WTC11 (cell line): ENCODE measurements at regions not wholly inside any gene's neighbourhood (a gene's known extent, or its start where the extent isn't known, plus 50 kb on each side); places are given as distances from the start of the nearest gene placed in this dataset.

Experiments
- ATAC-seq: fragments of 200-7000 bp; cut with Tn5 transposase; 2 replicates; pipeline ENCODE4 v1.10.0; 2021; ENCODE audit warnings: mild to moderate bottlenecking, moderate library complexity
- CTCF ChIA-PET: fragments of 300-600 bp; sonication (Branson Sonifier 250); formaldehyde crosslinking; loops from one replicate; lab custom pipeline; 2021; ENCODE audit warnings: antibody characterized with exemption; lab: Charles Lee
- POLR2A ChIA-PET: fragments of 350-600 bp; sonication (Branson Sonifier 250); formaldehyde crosslinking; loops from one replicate; lab custom pipeline; 2021; ENCODE audit warnings: antibody characterized with exemption; lab: Charles Lee
- DNase-seq: peaks from one replicate; pipeline ENCODE4 v3.0.0; 2021; ENCODE audit warnings: low spot score
- H3K27ac Mint-ChIP-seq: 2 replicates; pipeline ENCODE4 v1.8.0; 2021; ENCODE audit warnings: mixed read lengths
- H3K27me3 Mint-ChIP-seq: 2 replicates; pipeline ENCODE4 v1.8.0; 2021; ENCODE audit warnings: low read depth, mild to moderate bottlenecking, moderate library complexity, mixed read lengths
- H3K36me3 Mint-ChIP-seq: 2 replicates; pipeline ENCODE4 v1.8.0; 2021; ENCODE audit warnings: mixed read lengths
- H3K4me1 Mint-ChIP-seq: 2 replicates; pipeline ENCODE4 v1.8.0; 2022; ENCODE audit warnings: mixed read lengths
- H3K4me3 Mint-ChIP-seq: 2 replicates; pipeline ENCODE4 v1.8.0; 2021; ENCODE audit warnings: mild to moderate bottlenecking, moderate library complexity, mixed read lengths
- H3K9me3 Mint-ChIP-seq: 2 replicates; pipeline ENCODE4 v1.8.0; 2021; ENCODE audit warnings: mixed read lengths
- FOXP1 ChIP-seq: sonication (generic); formaldehyde crosslinking; IDR thresholded peaks from 2 replicates; pipeline ENCODE4 v1.8.0; 2022; ENCODE audit warnings: missing genetic modification reagents, mild to moderate bottlenecking, moderate library complexity, borderline replicate concordance
- GABPB1 ChIP-seq: sonication (generic); formaldehyde crosslinking; IDR thresholded peaks from 2 replicates; pipeline ENCODE4 v1.8.1; 2023; ENCODE audit warnings: mild to moderate bottlenecking, missing genetic modification reagents
- JAZF1 ChIP-seq: fragments of 250-450 bp; sonication (Bioruptor Pico); IDR thresholded peaks from 2 replicates; pipeline ENCODE4 v1.9.0; 2021; ENCODE audit warnings: moderate library complexity, mild to moderate bottlenecking, inconsistent platforms
- NFYB ChIP-seq: sonication (generic); formaldehyde crosslinking; conservative IDR thresholded peaks from 2 replicates; pipeline ENCODE4 v1.8.0; 2022; ENCODE audit warnings: low read depth, missing genetic modification reagents
- NR1H2 ChIP-seq: sonication (generic); formaldehyde crosslinking; IDR thresholded peaks from 2 replicates; pipeline ENCODE4 v1.9.0; 2021; ENCODE audit warnings: mild to moderate bottlenecking, moderate library complexity, missing genetic modification reagents
- NR2C2 ChIP-seq: sonication (generic); formaldehyde crosslinking; IDR thresholded peaks from 2 replicates; pipeline ENCODE4 v1.8.0; 2022; ENCODE audit warnings: mild to moderate bottlenecking, missing genetic modification reagents
- NR3C1 ChIP-seq: sonication (generic); formaldehyde crosslinking; conservative IDR thresholded peaks from 2 replicates; pipeline ENCODE4 v1.8.1; 2023; ENCODE audit warnings: low read depth, mild to moderate bottlenecking, missing genetic modification reagents
- PRRX2 ChIP-seq: fragments of 250-450 bp; sonication (Bioruptor Pico); IDR thresholded peaks from 2 replicates; pipeline ENCODE4 v1.8.0; 2021; ENCODE audit warnings: mild to moderate bottlenecking
- TCF7 ChIP-seq: sonication (generic); formaldehyde crosslinking; IDR thresholded peaks from 2 replicates; pipeline ENCODE4 v1.8.0; 2022; ENCODE audit warnings: mild to moderate bottlenecking, low read depth, missing genetic modification reagents, moderate library complexity
- ZBTB21 ChIP-seq: sonication (generic); formaldehyde crosslinking; IDR thresholded peaks from 2 replicates; pipeline ENCODE4 v1.8.1; 2023; ENCODE audit warnings: mild to moderate bottlenecking, missing genetic modification reagents, borderline replicate concordance
- ZNF396 ChIP-seq: fragments of 250-450 bp; sonication (Bioruptor Pico); IDR thresholded peaks from 2 replicates; pipeline ENCODE4 v1.8.0; 2021; ENCODE audit warnings: mild to moderate bottlenecking, moderate library complexity, borderline replicate concordance
- ZNF416 ChIP-seq: fragments of 250-450 bp; sonication (Bioruptor Pico); IDR thresholded peaks from 2 replicates; pipeline ENCODE4 v1.9.0; 2021; ENCODE audit warnings: mild to moderate bottlenecking, inconsistent platforms
- TF ChIP-seq, protein P1 (sequence below): sonication (generic); formaldehyde crosslinking; IDR thresholded peaks from 2 replicates; pipeline ENCODE4 v1.8.0; 2023; ENCODE audit warnings: missing genetic modification reagents, mild to moderate bottlenecking, borderline replicate concordance
- TF ChIP-seq, protein P2 (sequence below): sonication (generic); formaldehyde crosslinking; IDR thresholded peaks from 2 replicates; pipeline ENCODE4 v1.8.1; 2022; ENCODE audit warnings: low read depth, missing genetic modification reagents, borderline replicate concordance
- TF ChIP-seq, protein P3 (sequence below): sonication (generic); formaldehyde crosslinking; IDR thresholded peaks from 2 replicates; pipeline ENCODE4 v1.8.1; 2022; ENCODE audit warnings: missing genetic modification reagents, borderline replicate concordance
- TF ChIP-seq, protein P4 (sequence below): sonication (generic); formaldehyde crosslinking; conservative IDR thresholded peaks from 2 replicates; pipeline ENCODE4 v1.8.1; 2023; ENCODE audit warnings: mild to moderate bottlenecking, low read depth, missing genetic modification reagents, moderate library complexity
- TF ChIP-seq, protein P5 (sequence below): sonication (generic); formaldehyde crosslinking; IDR thresholded peaks from 2 replicates; pipeline ENCODE4 v1.8.1; 2022; ENCODE audit warnings: mild to moderate bottlenecking, moderate library complexity, missing genetic modification reagents
- TF ChIP-seq, protein P6 (sequence below): fragments of 250-450 bp; sonication (Bioruptor Pico); IDR thresholded peaks from 2 replicates; pipeline ENCODE4 v1.9.0; 2021; ENCODE audit warnings: mild to moderate bottlenecking
- TF ChIP-seq, protein P7 (sequence below): fragments of 250-450 bp; sonication (Bioruptor Pico); IDR thresholded peaks from 2 replicates; pipeline ENCODE4 v1.9.0; 2021; ENCODE audit warnings: moderate library complexity, mild to moderate bottlenecking, inconsistent platforms, borderline replicate concordance
- TF ChIP-seq, protein P8 (sequence below): fragments of 250-450 bp; sonication (Bioruptor Pico); IDR thresholded peaks from 2 replicates; pipeline ENCODE4 v1.8.0; 2021; ENCODE audit warnings: mild to moderate bottlenecking

DNA sequence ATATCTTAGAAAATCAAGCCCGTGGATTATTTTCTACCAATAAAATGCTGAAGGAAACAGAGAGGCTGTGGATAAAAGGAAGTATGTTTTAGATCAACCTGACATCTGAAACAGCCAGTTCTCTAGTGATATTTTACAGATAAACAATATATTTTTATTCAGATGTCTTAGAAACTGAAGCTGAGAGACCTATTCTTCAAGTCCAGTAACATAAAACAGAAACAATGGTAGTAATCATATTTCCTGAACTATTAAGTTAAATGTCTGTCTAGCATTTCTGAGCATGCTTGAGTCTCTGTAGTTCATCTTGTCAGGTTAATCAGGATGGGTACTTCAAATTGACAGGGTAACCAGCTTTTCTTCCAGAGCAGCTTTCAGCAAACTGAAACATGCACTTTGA, 449.6 kb upstream of the TOM1L1 start:
- CTCF ChIA-PET, result no interaction called here

DNA sequence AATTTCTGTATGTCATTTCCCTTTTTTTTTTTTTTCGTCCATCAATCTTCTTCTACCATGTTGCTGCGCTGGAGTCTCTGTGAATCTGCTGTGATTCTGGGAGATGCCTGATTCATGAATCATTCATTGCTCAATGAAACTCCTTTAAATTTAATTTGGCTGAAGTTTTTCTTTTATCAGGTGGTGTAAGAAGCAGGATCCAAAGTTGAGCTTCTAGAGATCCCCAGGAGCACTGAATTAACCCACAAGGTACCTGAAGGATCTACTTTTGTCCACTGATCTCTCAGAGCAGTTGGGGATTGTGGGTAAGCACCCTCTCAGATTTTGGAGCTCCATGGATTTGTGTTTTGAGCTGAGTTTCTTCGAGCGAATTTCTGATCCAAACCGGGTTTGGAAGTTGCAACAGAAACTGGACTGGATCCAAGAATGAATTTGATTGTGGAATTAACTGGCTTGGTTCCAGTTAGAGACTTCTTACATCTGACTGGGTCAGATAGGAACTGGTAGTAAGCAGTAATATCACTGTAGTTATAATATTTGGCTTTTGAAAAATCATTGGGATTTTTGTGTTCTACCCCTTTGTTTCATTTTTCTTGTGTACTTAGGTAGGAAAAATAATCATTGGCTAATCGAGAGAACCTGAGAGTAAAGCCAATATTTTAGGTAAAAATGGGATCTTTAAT, 447.8 kb upstream of the TOM1L1 start:
- peaks cover 90% of the 10 kb centered on the region for H3K9me3 Mint-ChIP-seq
- H3K36me3 Mint-ChIP-seq, result peaks cover 75% of the 10 kb centered on the region
- H3K4me1 Mint-ChIP-seq, result no peaks in the 10 kb centered on the region
- H3K27me3 Mint-ChIP-seq, result peaks cover 10% of the 10 kb centered on the region; the same call in 1 of the 2 replicates
- H3K27ac Mint-ChIP-seq, result no peak overlapping the region
- CTCF ChIA-PET, result no interaction called here
- no peak overlapping the region for H3K4me3 Mint-ChIP-seq
- no peak for DNase-seq
- POLR2A ChIA-PET, result no interaction called here
- no peak for ATAC-seq
- TF ChIP-seq JAZF1 (CRISPR knock-in tag) (no peak), NR3C1 (CRISPR knock-in tag) (no peak), NFYB (CRISPR knock-in tag) (no peak), NR2C2 (CRISPR knock-in tag) (no peak), FOXP1 (CRISPR knock-in tag) (no peak), NR1H2 (no peak), PRRX2 (CRISPR knock-in tag) (no peak)
- TF ChIP-seq, protein P1, sequence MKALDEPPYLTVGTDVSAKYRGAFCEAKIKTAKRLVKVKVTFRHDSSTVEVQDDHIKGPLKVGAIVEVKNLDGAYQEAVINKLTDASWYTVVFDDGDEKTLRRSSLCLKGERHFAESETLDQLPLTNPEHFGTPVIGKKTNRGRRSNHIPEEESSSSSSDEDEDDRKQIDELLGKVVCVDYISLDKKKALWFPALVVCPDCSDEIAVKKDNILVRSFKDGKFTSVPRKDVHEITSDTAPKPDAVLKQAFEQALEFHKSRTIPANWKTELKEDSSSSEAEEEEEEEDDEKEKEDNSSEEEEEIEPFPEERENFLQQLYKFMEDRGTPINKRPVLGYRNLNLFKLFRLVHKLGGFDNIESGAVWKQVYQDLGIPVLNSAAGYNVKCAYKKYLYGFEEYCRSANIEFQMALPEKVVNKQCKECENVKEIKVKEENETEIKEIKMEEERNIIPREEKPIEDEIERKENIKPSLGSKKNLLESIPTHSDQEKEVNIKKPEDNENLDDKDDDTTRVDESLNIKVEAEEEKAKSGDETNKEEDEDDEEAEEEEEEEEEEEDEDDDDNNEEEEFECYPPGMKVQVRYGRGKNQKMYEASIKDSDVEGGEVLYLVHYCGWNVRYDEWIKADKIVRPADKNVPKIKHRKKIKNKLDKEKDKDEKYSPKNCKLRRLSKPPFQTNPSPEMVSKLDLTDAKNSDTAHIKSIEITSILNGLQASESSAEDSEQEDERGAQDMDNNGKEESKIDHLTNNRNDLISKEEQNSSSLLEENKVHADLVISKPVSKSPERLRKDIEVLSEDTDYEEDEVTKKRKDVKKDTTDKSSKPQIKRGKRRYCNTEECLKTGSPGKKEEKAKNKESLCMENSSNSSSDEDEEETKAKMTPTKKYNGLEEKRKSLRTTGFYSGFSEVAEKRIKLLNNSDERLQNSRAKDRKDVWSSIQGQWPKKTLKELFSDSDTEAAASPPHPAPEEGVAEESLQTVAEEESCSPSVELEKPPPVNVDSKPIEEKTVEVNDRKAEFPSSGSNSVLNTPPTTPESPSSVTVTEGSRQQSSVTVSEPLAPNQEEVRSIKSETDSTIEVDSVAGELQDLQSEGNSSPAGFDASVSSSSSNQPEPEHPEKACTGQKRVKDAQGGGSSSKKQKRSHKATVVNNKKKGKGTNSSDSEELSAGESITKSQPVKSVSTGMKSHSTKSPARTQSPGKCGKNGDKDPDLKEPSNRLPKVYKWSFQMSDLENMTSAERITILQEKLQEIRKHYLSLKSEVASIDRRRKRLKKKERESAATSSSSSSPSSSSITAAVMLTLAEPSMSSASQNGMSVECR (CRISPR knock-in tag), result no peak
- TF ChIP-seq, protein P2, sequence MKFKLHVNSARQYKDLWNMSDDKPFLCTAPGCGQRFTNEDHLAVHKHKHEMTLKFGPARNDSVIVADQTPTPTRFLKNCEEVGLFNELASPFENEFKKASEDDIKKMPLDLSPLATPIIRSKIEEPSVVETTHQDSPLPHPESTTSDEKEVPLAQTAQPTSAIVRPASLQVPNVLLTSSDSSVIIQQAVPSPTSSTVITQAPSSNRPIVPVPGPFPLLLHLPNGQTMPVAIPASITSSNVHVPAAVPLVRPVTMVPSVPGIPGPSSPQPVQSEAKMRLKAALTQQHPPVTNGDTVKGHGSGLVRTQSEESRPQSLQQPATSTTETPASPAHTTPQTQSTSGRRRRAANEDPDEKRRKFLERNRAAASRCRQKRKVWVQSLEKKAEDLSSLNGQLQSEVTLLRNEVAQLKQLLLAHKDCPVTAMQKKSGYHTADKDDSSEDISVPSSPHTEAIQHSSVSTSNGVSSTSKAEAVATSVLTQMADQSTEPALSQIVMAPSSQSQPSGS (CRISPR knock-in tag), result no peak
- TF ChIP-seq, protein P3, sequence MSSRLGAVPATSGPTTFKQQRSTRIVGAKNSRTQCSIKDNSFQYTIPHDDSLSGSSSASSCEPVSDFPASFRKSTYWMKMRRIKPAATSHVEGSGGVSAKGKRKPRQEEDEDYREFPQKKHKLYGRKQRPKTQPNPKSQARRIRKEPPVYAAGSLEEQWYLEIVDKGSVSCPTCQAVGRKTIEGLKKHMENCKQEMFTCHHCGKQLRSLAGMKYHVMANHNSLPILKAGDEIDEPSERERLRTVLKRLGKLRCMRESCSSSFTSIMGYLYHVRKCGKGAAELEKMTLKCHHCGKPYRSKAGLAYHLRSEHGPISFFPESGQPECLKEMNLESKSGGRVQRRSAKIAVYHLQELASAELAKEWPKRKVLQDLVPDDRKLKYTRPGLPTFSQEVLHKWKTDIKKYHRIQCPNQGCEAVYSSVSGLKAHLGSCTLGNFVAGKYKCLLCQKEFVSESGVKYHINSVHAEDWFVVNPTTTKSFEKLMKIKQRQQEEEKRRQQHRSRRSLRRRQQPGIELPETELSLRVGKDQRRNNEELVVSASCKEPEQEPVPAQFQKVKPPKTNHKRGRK (CRISPR knock-in tag), result no peak
- TF ChIP-seq, protein P4, sequence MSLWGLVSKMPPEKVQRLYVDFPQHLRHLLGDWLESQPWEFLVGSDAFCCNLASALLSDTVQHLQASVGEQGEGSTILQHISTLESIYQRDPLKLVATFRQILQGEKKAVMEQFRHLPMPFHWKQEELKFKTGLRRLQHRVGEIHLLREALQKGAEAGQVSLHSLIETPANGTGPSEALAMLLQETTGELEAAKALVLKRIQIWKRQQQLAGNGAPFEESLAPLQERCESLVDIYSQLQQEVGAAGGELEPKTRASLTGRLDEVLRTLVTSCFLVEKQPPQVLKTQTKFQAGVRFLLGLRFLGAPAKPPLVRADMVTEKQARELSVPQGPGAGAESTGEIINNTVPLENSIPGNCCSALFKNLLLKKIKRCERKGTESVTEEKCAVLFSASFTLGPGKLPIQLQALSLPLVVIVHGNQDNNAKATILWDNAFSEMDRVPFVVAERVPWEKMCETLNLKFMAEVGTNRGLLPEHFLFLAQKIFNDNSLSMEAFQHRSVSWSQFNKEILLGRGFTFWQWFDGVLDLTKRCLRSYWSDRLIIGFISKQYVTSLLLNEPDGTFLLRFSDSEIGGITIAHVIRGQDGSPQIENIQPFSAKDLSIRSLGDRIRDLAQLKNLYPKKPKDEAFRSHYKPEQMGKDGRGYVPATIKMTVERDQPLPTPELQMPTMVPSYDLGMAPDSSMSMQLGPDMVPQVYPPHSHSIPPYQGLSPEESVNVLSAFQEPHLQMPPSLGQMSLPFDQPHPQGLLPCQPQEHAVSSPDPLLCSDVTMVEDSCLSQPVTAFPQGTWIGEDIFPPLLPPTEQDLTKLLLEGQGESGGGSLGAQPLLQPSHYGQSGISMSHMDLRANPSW (CRISPR knock-in tag), result no peak
- TF ChIP-seq, protein P5, sequence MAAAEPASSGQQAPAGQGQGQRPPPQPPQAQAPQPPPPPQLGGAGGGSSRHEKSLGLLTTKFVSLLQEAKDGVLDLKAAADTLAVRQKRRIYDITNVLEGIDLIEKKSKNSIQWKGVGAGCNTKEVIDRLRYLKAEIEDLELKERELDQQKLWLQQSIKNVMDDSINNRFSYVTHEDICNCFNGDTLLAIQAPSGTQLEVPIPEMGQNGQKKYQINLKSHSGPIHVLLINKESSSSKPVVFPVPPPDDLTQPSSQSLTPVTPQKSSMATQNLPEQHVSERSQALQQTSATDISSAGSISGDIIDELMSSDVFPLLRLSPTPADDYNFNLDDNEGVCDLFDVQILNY (CRISPR knock-in tag), result no peak
- TF ChIP-seq, protein P6, sequence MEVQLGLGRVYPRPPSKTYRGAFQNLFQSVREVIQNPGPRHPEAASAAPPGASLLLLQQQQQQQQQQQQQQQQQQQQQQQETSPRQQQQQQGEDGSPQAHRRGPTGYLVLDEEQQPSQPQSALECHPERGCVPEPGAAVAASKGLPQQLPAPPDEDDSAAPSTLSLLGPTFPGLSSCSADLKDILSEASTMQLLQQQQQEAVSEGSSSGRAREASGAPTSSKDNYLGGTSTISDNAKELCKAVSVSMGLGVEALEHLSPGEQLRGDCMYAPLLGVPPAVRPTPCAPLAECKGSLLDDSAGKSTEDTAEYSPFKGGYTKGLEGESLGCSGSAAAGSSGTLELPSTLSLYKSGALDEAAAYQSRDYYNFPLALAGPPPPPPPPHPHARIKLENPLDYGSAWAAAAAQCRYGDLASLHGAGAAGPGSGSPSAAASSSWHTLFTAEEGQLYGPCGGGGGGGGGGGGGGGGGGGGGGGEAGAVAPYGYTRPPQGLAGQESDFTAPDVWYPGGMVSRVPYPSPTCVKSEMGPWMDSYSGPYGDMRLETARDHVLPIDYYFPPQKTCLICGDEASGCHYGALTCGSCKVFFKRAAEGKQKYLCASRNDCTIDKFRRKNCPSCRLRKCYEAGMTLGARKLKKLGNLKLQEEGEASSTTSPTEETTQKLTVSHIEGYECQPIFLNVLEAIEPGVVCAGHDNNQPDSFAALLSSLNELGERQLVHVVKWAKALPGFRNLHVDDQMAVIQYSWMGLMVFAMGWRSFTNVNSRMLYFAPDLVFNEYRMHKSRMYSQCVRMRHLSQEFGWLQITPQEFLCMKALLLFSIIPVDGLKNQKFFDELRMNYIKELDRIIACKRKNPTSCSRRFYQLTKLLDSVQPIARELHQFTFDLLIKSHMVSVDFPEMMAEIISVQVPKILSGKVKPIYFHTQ, result no peak
- TF ChIP-seq, protein P7, sequence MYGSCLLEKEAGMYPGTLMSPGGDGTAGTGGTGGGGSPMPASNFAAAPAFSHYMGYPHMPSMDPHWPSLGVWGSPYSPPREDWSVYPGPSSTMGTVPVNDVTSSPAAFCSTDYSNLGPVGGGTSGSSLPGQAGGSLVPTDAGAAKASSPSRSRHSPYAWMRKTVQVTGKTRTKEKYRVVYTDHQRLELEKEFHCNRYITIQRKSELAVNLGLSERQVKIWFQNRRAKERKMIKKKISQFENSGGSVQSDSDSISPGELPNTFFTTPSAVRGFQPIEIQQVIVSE (CRISPR knock-in tag), result no peak

More for the DNA sequence above, 449.6 kb upstream of the TOM1L1 start:
- Mint-ChIP-seq H3K36me3 (peaks cover 64% of the 10 kb centered on the region), H3K4me3 (no peak overlapping the region), H3K27me3 (peaks cover 10% of the 10 kb centered on the region; the same call in 1 of the 2 replicates), H3K27ac (no peak overlapping the region), H3K9me3 (peaks cover 79% of the 10 kb centered on the region), H3K4me1 (no peaks in the 10 kb centered on the region)
- no peak for DNase-seq
- TF ChIP-seq TCF7 (CRISPR knock-in tag) (no peak), ZBTB21 (CRISPR knock-in tag) (no peak), GABPB1 (CRISPR knock-in tag) (no peak), ZNF416 (CRISPR knock-in tag) (no peak), ZNF396 (no peak)
- TF ChIP-seq, protein P8, sequence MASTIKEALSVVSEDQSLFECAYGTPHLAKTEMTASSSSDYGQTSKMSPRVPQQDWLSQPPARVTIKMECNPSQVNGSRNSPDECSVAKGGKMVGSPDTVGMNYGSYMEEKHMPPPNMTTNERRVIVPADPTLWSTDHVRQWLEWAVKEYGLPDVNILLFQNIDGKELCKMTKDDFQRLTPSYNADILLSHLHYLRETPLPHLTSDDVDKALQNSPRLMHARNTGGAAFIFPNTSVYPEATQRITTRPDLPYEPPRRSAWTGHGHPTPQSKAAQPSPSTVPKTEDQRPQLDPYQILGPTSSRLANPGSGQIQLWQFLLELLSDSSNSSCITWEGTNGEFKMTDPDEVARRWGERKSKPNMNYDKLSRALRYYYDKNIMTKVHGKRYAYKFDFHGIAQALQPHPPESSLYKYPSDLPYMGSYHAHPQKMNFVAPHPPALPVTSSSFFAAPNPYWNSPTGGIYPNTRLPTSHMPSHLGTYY (CRISPR knock-in tag), result no peak
- POLR2A ChIA-PET, result no interaction called here
- no peak for ATAC-seq
